GM12878 (cell line): ENCODE measurements at regions not wholly inside any gene's neighbourhood (a gene's known extent, or its start where the extent isn't known, plus 50 kb on each side); places are given as distances from the start of the nearest gene placed in this dataset.

ENCODE experiments used
- ATAC-seq: fragments of 200-7000 bp; cut with Tn5 transposase; 3 replicates; pipeline ENCODE4 v1.9.1; 2020; ENCODE audit warnings: mild to moderate bottlenecking, moderate library complexity
- BruUV-seq: library from RNA; stranded (reverse); fragments of 400-500 nt; replicated peaks from 2 replicates; lab custom pipeline; 2021; lab: Mats Ljungman, UMichigan
- CTCF ChIA-PET: fragments of 300-600 bp; sonication (Branson Sonifier 250); formaldehyde crosslinking; extraction: SDS; loops from one replicate; lab custom pipeline; 2021; ENCODE audit warnings: inconsistent platforms; lab: Yijun Ruan, JAX
- POLR2A ChIA-PET: fragments of 350-600 bp; formaldehyde crosslinking; extraction: SDS; loops from one replicate; lab custom pipeline; 2021; ENCODE audit warnings: inconsistent platforms; lab: Charles Lee
- RAD21 ChIA-PET: fragments of 300-600 bp; sonication (Branson Sonifier 250); formaldehyde crosslinking; loops from one replicate; lab custom pipeline; 2023; ENCODE audit warnings: antibody characterized with exemption; ENCODE audit not compliant: unreplicated experiment; lab: Charles Lee
- SMC1A ChIA-PET: fragments of 300-600 bp; sonication (Branson Sonifier 250); formaldehyde crosslinking; loops from one replicate; lab custom pipeline; 2023; ENCODE audit not compliant: unreplicated experiment, uncharacterized antibody; lab: Charles Lee
- DNase-seq: peaks from one replicate; pipeline ENCODE4 v3.0.0-alpha.2; 2011; ENCODE audit warnings: low read depth, low spot score
- FAIRE-seq: peaks from 3 replicates; lab custom pipeline; 2011; peaks lifted over from hg19 to GRCh38; lab: Jason Lieb, UNC
- H2AFZ ChIP-seq: 2 replicates; pipeline ENCODE4 v1.6.0; 2011; ENCODE audit warnings: low read depth, low read length, control low read depth; ENCODE audit not compliant: control insufficient read depth
- H3K27ac ChIP-seq: 2 replicates; pipeline ENCODE4 v1.5.1; 2011; ENCODE audit warnings: control low read depth; ENCODE audit not compliant: control insufficient read depth, insufficient read depth
- H3K27me3 ChIP-seq, 2 experiments: replicated peaks in 1 of 2; 2 replicates each; pipeline versions ENCODE4 v1.6.0 to v1.6.1; 2011; ENCODE audit warnings: low read length in 1 of 2; ENCODE audit not compliant: control insufficient read depth in 2 of 2, insufficient read depth in 2 of 2
- H3K36me3 ChIP-seq, 2 experiments: 2 replicates each; pipeline ENCODE4 v1.5.1; 2011; ENCODE audit warnings: low read length in 1 of 2; ENCODE audit not compliant: control insufficient read depth in 2 of 2, insufficient read depth in 2 of 2
- H3K4me1 ChIP-seq: 2 replicates; pipeline ENCODE4 v1.6.1; 2011; ENCODE audit warnings: mild to moderate bottlenecking, low read length, moderate library complexity, mixed read lengths; ENCODE audit not compliant: control insufficient read depth, insufficient read depth
- H3K4me2 ChIP-seq: 2 replicates; pipeline ENCODE4 v1.6.0; 2011; ENCODE audit warnings: control low read depth; ENCODE audit not compliant: control insufficient read depth, insufficient read depth
- H3K4me3 ChIP-seq: fragments of 200-600 bp; sonication (generic); 2 replicates; pipeline ENCODE4 v1.5.1; 2016
- H3K79me2 ChIP-seq: 2 replicates; pipeline ENCODE4 v1.6.0; 2011; ENCODE audit warnings: low read length; ENCODE audit not compliant: control insufficient read depth, insufficient read depth
- H3K9ac ChIP-seq: 2 replicates; pipeline ENCODE4 v1.8.0; 2011; ENCODE audit warnings: low read length, control low read depth, mixed read lengths; ENCODE audit not compliant: control insufficient read depth, insufficient read depth
- H3K9me3 ChIP-seq: replicated peaks from 3 replicates; pipeline ENCODE4 v1.5.1; 2011; ENCODE audit warnings: mild to moderate bottlenecking, low read length; ENCODE audit not compliant: control insufficient read depth, insufficient read depth
- H4K20me1 ChIP-seq: 2 replicates; pipeline ENCODE4 v1.6.0; 2011; ENCODE audit not compliant: control insufficient read depth, insufficient read depth
- ELK1 ChIP-seq: IDR thresholded peaks from 2 replicates; pipeline ENCODE4 v1.6.1; 2012; ENCODE audit warnings: low read depth, low read length, improper control_type of control experiment
- ETV6 ChIP-seq, 2 experiments: fragments of 450-650 bp in 1 of 2; IDR thresholded peaks in 1 of 2; conservative IDR thresholded peaks in 1 of 2; 2 replicates each; pipeline ENCODE4 v1.6.1; 2014; ENCODE audit warnings: antibody characterized with exemption in 1 of 2, borderline replicate concordance in 1 of 2, low read depth in 1 of 2, mild to moderate bottlenecking in 1 of 2, moderate library complexity in 1 of 2
- HDAC6 ChIP-seq: fragments of 200-600 bp; sonication (generic); IDR thresholded peaks from one replicate; pipeline ENCODE4 v1.8.0; 2017; ENCODE audit warnings: antibody characterized with exemption; ENCODE audit not compliant: unreplicated experiment
- IKZF1 ChIP-seq: fragments of 450-650 bp; conservative IDR thresholded peaks from 2 replicates; pipeline ENCODE4 v1.6.1; 2017; ENCODE audit warnings: antibody characterized with exemption, mild to moderate bottlenecking
- NR2C1 ChIP-seq: fragments of 450-650 bp; IDR thresholded peaks from 2 replicates; pipeline ENCODE4 v1.6.1; 2017; ENCODE audit warnings: antibody characterized with exemption, mild to moderate bottlenecking, moderate library complexity
- NR2C2 ChIP-seq: IDR thresholded peaks from 2 replicates; pipeline ENCODE4 v1.6.1; 2011; ENCODE audit warnings: borderline replicate concordance, low read depth; ENCODE audit not compliant: control insufficient read depth, insufficient read length
- PBX3 ChIP-seq: IDR thresholded peaks from 2 replicates; pipeline ENCODE4 v1.6.1; 2011; ENCODE audit warnings: mild to moderate bottlenecking, low read depth, low read length, moderate library complexity; ENCODE audit not compliant: insufficient replicate concordance
- PML ChIP-seq: IDR thresholded peaks from 2 replicates; pipeline ENCODE4 v1.6.1; 2012; ENCODE audit warnings: low read length, inconsistent platforms
- RB1 ChIP-seq: fragments of 450-650 bp; formaldehyde crosslinking; IDR thresholded peaks from 2 replicates; pipeline ENCODE4 v1.6.1; 2017; ENCODE audit warnings: mild to moderate bottlenecking, borderline replicate concordance
- RELA ChIP-seq: fragments of 450-650 bp; IDR thresholded peaks from 2 replicates; pipeline ENCODE4 v1.8.0; 2014; ENCODE audit warnings: borderline replicate concordance; ENCODE audit not compliant: partially characterized antibody
- RUNX3 ChIP-seq: IDR thresholded peaks from 2 replicates; pipeline ENCODE4 v1.6.1; 2012; ENCODE audit warnings: low read length, inconsistent platforms
- SMARCA5 ChIP-seq: fragments of 450-650 bp; IDR thresholded peaks from 2 replicates; pipeline ENCODE4 v1.6.1; 2017; ENCODE audit warnings: mild to moderate bottlenecking
- ZBTB33 ChIP-seq: fragments of 450-650 bp; IDR thresholded peaks from 2 replicates; pipeline ENCODE4 v1.6.1; 2017; ENCODE audit warnings: mild to moderate bottlenecking
- ZBTB4 ChIP-seq: fragments of 450-650 bp; formaldehyde crosslinking; IDR thresholded peaks from 2 replicates; pipeline ENCODE4 v1.4.0; 2022; ENCODE audit warnings: mild to moderate bottlenecking, moderate library complexity
- ZNF217 ChIP-seq: fragments of 450-650 bp; IDR thresholded peaks from 2 replicates; pipeline ENCODE4 v1.6.1; 2017; ENCODE audit warnings: antibody characterized with exemption, mild to moderate bottlenecking
- ZNF384 ChIP-seq: IDR thresholded peaks from 2 replicates; pipeline ENCODE4 v1.6.1; 2012; ENCODE audit warnings: low read depth, mild to moderate bottlenecking, low read length, improper control_type of control experiment, borderline replicate concordance
- WGBS: methylation state at CpG from one replicate; pipeline ENCODE4 v1.1.6; 2016; ENCODE audit warnings: low lambda C conversion rate; ENCODE audit not compliant: insufficient replicate concordance, insufficient coverage; ENCODE audit errors: missing lambda C conversion rate; 5-methylcytosine and 5-hydroxymethylcytosine counted together
- in situ Hi-C: fragments of 300-500 bp; cut with MboI; formaldehyde crosslinking; loops from 9 replicates; pipeline ENCODE4 v1.14.3; 2018; ENCODE audit warnings: mixed read lengths
- intact Hi-C: fragments of 100-400 bp; cut with micrococcal nuclease; formaldehyde crosslinking; loops from one replicate; pipeline ENCODE4 v1.14.2; 2022; ENCODE audit not compliant: unreplicated experiment

GRCh38 chr7:25830215-25830614 lies 321.8 kb upstream of the NFE2L3 start (continued):
- TF ChIP-seq HDAC6: no peak
- no peak for TF ChIP-seq RUNX3
- TF ChIP-seq RELA: no peak
- TF ChIP-seq NR2C2: no peak

GRCh38 chr7:25831062-25831691 lies 320.8 kb upstream of the NFE2L3 start:
- DNase-seq (no peak), ATAC-seq (no peak), FAIRE-seq (no peak)
- Histone ChIP-seq H3K79me2 (no peaks in the 10 kb centered on the region), H3K4me1 (no peaks in the 10 kb centered on the region), H3K27ac (no peak overlapping the region), H4K20me1 (no peaks in the 10 kb centered on the region), H2AFZ (no peak overlapping the region), H3K27me3 (no peaks in the 10 kb centered on the region), H3K4me2 (no peak overlapping the region), H3K9ac (no peak overlapping the region), H3K36me3 (no peaks in the 10 kb centered on the region), H3K4me3 (no peak overlapping the region), H3K9me3 (no peaks in the 10 kb centered on the region)
- BruUV-seq: no TSS peak
- CTCF ChIA-PET: no interaction called here
- RAD21 ChIA-PET: no interaction called here
- in situ Hi-C loops (no loop called here), intact Hi-C loops (no loop called here)
- SMC1A ChIA-PET: interaction anchor here (0.6 kb wide), 1 partner anchor 14 kb away, joined by 4 read pairs; no protein-coding TSS in a partner anchor
- 48% methylated on average over 6 of the region's 6 CpGs for WGBS
- TF ChIP-seq NR2C1 (no peak), SMARCA5 (no peak), ZBTB4 (CRISPR knock-in tag) (no peak), PBX3 (no peak), PML (no peak), ZBTB33 (no peak), RB1 (no peak), ELK1 (no peak), ETV6 (conservative IDR thresholded peaks at IDR 0.05 in 1 of 2, IDR thresholded peaks at IDR 0.05 in 1 of 2; ENCODE audit: borderline replicate concordance in 1 of 2, low read depth in 1 of 2) (no peak), ZNF384 (no peak), IKZF1 (no peak), ZNF217 (no peak)
- POLR2A ChIA-PET: no interaction called here
